HCT116 (cell line): ENCODE measurements at regions not wholly inside any gene's neighbourhood (a gene's known extent, or its start where the extent isn't known, plus 50 kb on each side); places are given as distances from the start of the nearest gene placed in this dataset.

Experiments used
- ATAC-seq: fragments of 200-7000 bp; cut with Tn5 transposase; 2 replicates; pipeline ENCODE4 v1.9.1; 2020; ENCODE audit warnings: mild to moderate bottlenecking, moderate library complexity
- BruUV-seq: library from RNA; stranded (reverse); fragments of 400-500 nt; replicated peaks from 2 replicates; lab custom pipeline; 2021; lab: Mats Ljungman, UMichigan
- CTCF ChIA-PET: fragments of 300-600 bp; sonication (Branson Sonifier 250); formaldehyde crosslinking; loops from one replicate; lab custom pipeline; 2021; ENCODE audit warnings: antibody characterized with exemption; lab: Charles Lee
- POLR2A ChIA-PET: fragments of 300-600, 350-600 bp; sonication (Branson Sonifier 250); formaldehyde crosslinking; loops from one replicate; lab custom pipeline; 2021; ENCODE audit warnings: antibody characterized with exemption; lab: Charles Lee
- RAD21 ChIA-PET, 2 experiments: fragments of 300-600 bp; sonication (Branson Sonifier 250); formaldehyde crosslinking; loops; one replicate each; lab custom pipeline; 2023; ENCODE audit warnings: low total read pairs in 2 of 2; ENCODE audit not compliant: uncharacterized antibody in 2 of 2, unreplicated experiment in 2 of 2, low non-redundant PET in 1 of 2; lab: Charles Lee
- DNase-seq: peaks from one replicate; pipeline ENCODE4 v3.0.0-alpha.2; 2010; ENCODE audit warnings: low read depth, low spot score
- H2AFZ ChIP-seq: fragments of 200-600 bp; shearing (Covaris generic), sonication (generic); 2 replicates; pipeline ENCODE4 v1.6.1; 2017; ENCODE audit warnings: low read depth, mixed run types, mixed read lengths, antibody characterized with exemption, low read length; ENCODE audit not compliant: poor library complexity, severe bottlenecking
- H3K27ac ChIP-seq: 2 replicates; pipeline ENCODE4 v1.5.1; 2012; ENCODE audit warnings: low read depth, low read length
- H3K27me3 ChIP-seq: fragments of 200-600 bp; sonication (generic); 2 replicates; pipeline ENCODE4 v1.6.1; 2016; ENCODE audit warnings: mixed run types, low read length, mixed read lengths; ENCODE audit not compliant: insufficient read depth
- H3K36me3 ChIP-seq, 2 experiments: fragments of 200-500 bp in 1 of 2; fragments of 200-600 bp in 1 of 2; sonication (Bioruptor generic) in 1 of 2; sonication (generic) in 1 of 2; 2 replicates each; pipeline versions ENCODE4 v1.5.1 to v1.6.1; 2014 to 2016; ENCODE audit warnings: low read length in 2 of 2, inconsistent platforms in 1 of 2, mixed read lengths in 1 of 2, mixed run types in 1 of 2; ENCODE audit not compliant: insufficient read depth in 2 of 2, control insufficient read depth in 1 of 2
- H3K4me1 ChIP-seq, 2 experiments: fragments of 200-600 bp in 1 of 2; sonication (generic) in 1 of 2; 2 replicates each; pipeline versions ENCODE4 v1.5.1 to v1.6.1; 2012 to 2017; ENCODE audit warnings: low read length in 2 of 2, inconsistent platforms in 1 of 2, mild to moderate bottlenecking in 1 of 2, mixed read lengths in 1 of 2, mixed run types in 1 of 2, moderate library complexity in 1 of 2; ENCODE audit not compliant: insufficient read depth in 2 of 2, control insufficient read depth in 1 of 2
- H3K4me2 ChIP-seq: fragments of 200-600 bp; sonication (generic); 2 replicates; pipeline ENCODE4 v1.6.1; 2017; ENCODE audit warnings: mixed run types, low read length, mixed read lengths
- H3K4me3 ChIP-seq, 2 experiments: fragments of 200-600 bp in 1 of 2; sonication (generic) in 1 of 2; replicated peaks in 1 of 2; 2 replicates each; pipeline ENCODE4 v1.5.1; 2011 to 2016; ENCODE audit warnings: low read length in 2 of 2, control low read depth in 1 of 2, low read depth in 1 of 2, mild to moderate bottlenecking in 1 of 2, mixed read lengths in 1 of 2, mixed run types in 1 of 2
- H3K79me2 ChIP-seq: fragments of 200-600 bp; sonication (generic); 2 replicates; pipeline ENCODE4 v1.6.1; 2017; ENCODE audit warnings: mild to moderate bottlenecking, mixed run types, low read length, moderate library complexity, mixed read lengths; ENCODE audit not compliant: insufficient read depth
- H3K9ac ChIP-seq: fragments of 200-600 bp; sonication (generic); 2 replicates; pipeline ENCODE4 v1.6.1; 2016; ENCODE audit warnings: low read length, mixed read lengths
- H3K9me2 ChIP-seq: fragments of 200-600 bp; sonication (generic), shearing (Covaris generic); 2 replicates; pipeline ENCODE4 v1.6.1; 2017; ENCODE audit warnings: mixed run types, mild to moderate bottlenecking, moderate library complexity; ENCODE audit not compliant: insufficient read depth
- H3K9me3 ChIP-seq, 2 experiments: fragments of 200-500 bp in 1 of 2; fragments of 200-600 bp in 1 of 2; sonication (Bioruptor generic) in 1 of 2; sonication (generic) in 1 of 2; 2 replicates each; pipeline ENCODE4 v1.6.1; 2014 to 2017; ENCODE audit warnings: low read length in 2 of 2, mixed read lengths in 2 of 2, inconsistent platforms in 1 of 2, low read depth in 1 of 2, mild to moderate bottlenecking in 1 of 2, mixed run types in 1 of 2, moderate library complexity in 1 of 2; ENCODE audit not compliant: control insufficient read depth in 1 of 2, insufficient read depth in 1 of 2
- H4K20me1 ChIP-seq: fragments of 200-600 bp; sonication (generic), shearing (Covaris generic); 2 replicates; pipeline ENCODE4 v1.6.1; 2017; ENCODE audit warnings: mixed run types, mild to moderate bottlenecking, moderate library complexity; ENCODE audit not compliant: insufficient read depth
- CEBPB ChIP-seq: IDR thresholded peaks from 2 replicates; pipeline ENCODE4 v1.6.1; 2012; ENCODE audit warnings: low read depth
- EZH2 ChIP-seq: fragments of 200-600 bp; sonication (generic); IDR thresholded peaks from 2 replicates; pipeline ENCODE4 v1.6.1; 2017; ENCODE audit warnings: antibody characterized with exemption, mixed run types
- EZH2phosphoT487 ChIP-seq: fragments of 200-600 bp; IDR thresholded peaks from 2 replicates; pipeline ENCODE4 v1.6.1; 2018; ENCODE audit warnings: antibody characterized with exemption, borderline replicate concordance
- FOSL1 ChIP-seq: IDR thresholded peaks from 2 replicates; pipeline ENCODE4 v1.6.1; 2012; ENCODE audit warnings: low read depth
- JUND ChIP-seq: IDR thresholded peaks from 2 replicates; pipeline ENCODE4 v1.6.1; 2012
- MAX ChIP-seq: IDR thresholded peaks from 2 replicates; pipeline ENCODE4 v1.6.1; 2012
- POLR2A ChIP-seq: IDR thresholded peaks from 2 replicates; pipeline ENCODE4 v1.7.0; 2011; ENCODE audit warnings: borderline replicate concordance; ENCODE audit not compliant: insufficient read depth, insufficient read length; ENCODE audit errors: extremely low read depth
- RAD21 ChIP-seq: IDR thresholded peaks from 2 replicates; pipeline ENCODE4 v1.6.1; 2012; ENCODE audit warnings: low read depth, mild to moderate bottlenecking
- SIN3A ChIP-seq: IDR thresholded peaks from 2 replicates; pipeline ENCODE4 v1.6.1; 2012; ENCODE audit warnings: low read depth
- SP1 ChIP-seq: IDR thresholded peaks from 2 replicates; pipeline ENCODE4 v1.6.1; 2012; ENCODE audit warnings: low read depth
- TCF7L2 ChIP-seq: IDR thresholded peaks from 2 replicates; pipeline ENCODE4 v1.7.0; 2011; ENCODE audit warnings: borderline replicate concordance, inconsistent platforms; ENCODE audit not compliant: insufficient read depth, insufficient read length; ENCODE audit errors: extremely low read depth
- ZBTB33 ChIP-seq: IDR thresholded peaks from 2 replicates; pipeline ENCODE4 v1.6.1; 2011; ENCODE audit warnings: mild to moderate bottlenecking, low read length, moderate library complexity; ENCODE audit not compliant: insufficient replicate concordance; ENCODE audit errors: extremely low read depth
- ZFX ChIP-seq: fragments of 450-650 bp; IDR thresholded peaks from 2 replicates; pipeline ENCODE4 v1.6.1; 2017
- ZNF274 ChIP-seq: fragments of 200-500 bp; sonication (Bioruptor generic); IDR thresholded peaks from 2 replicates; pipeline ENCODE4 v1.6.1; 2014; ENCODE audit warnings: mild to moderate bottlenecking, low read depth, low read length, inconsistent platforms
- intact Hi-C: fragments of 100-400 bp; cut with micrococcal nuclease; formaldehyde crosslinking; loops from 2 replicates; pipeline ENCODE4 v1.10.0; 2022

- Histone ChIP-seq H3K27ac (no peak overlapping the region), H3K36me3 (no peaks in the 10 kb centered on the region), H3K9me2 (no peaks in the 10 kb centered on the region), H4K20me1 (no peaks in the 10 kb centered on the region), H2AFZ (no peak overlapping the region), H3K79me2 (no peaks in the 10 kb centered on the region), H3K9me3 (no peaks in the 10 kb centered on the region), H3K4me1 (no peaks in the 10 kb centered on the region), H3K4me2 (no peak overlapping the region), H3K9ac (no peak overlapping the region), H3K27me3 (peaks cover 2% of the 10 kb centered on the region; the same call in 1 of the 2 replicates), H3K4me3 (no peak overlapping the region)
- POLR2A ChIA-PET, result no interaction called here
- intact Hi-C loops, result no loop called here
- no TSS peak for BruUV-seq
- CTCF ChIA-PET, result no interaction called here
- no peak for DNase-seq
- RAD21 ChIA-PET, result no interaction called here
- TF ChIP-seq POLR2A, result no peak
- no peak for TF ChIP-seq SIN3A
- no peak for TF ChIP-seq CEBPB
- TF ChIP-seq EZH2phosphoT487, result no peak
- no peak for TF ChIP-seq TCF7L2
- TF ChIP-seq EZH2, result no peak
- TF ChIP-seq ZBTB33, result no peak
- TF ChIP-seq RAD21, result no peak
- TF ChIP-seq JUND, result no peak
- TF ChIP-seq SP1, result no peak
- no peak for TF ChIP-seq FOSL1
- TF ChIP-seq ZNF274, result no peak
- no peak for TF ChIP-seq MAX
- TF ChIP-seq ZFX, result no peak
- ATAC-seq, result no peak
Measured at GRCh38 chr7:51569176-51569575, 252.6 kb upstream of the COBL start.
